HG02870 (cell line): ENCODE measurements at regions not wholly inside any gene's neighbourhood (a gene's known extent, or its start where the extent isn't known, plus 50 kb on each side); places are given as distances from the start of the nearest gene placed in this dataset.

Experiments used
- ATAC-seq: cut with Tn5 transposase; IDR thresholded peaks from one replicate; pipeline ENCODE4 v1.9.1; 2021; ENCODE audit warnings: mild to moderate bottlenecking, moderate library complexity; ENCODE audit not compliant: unreplicated experiment

DNA sequence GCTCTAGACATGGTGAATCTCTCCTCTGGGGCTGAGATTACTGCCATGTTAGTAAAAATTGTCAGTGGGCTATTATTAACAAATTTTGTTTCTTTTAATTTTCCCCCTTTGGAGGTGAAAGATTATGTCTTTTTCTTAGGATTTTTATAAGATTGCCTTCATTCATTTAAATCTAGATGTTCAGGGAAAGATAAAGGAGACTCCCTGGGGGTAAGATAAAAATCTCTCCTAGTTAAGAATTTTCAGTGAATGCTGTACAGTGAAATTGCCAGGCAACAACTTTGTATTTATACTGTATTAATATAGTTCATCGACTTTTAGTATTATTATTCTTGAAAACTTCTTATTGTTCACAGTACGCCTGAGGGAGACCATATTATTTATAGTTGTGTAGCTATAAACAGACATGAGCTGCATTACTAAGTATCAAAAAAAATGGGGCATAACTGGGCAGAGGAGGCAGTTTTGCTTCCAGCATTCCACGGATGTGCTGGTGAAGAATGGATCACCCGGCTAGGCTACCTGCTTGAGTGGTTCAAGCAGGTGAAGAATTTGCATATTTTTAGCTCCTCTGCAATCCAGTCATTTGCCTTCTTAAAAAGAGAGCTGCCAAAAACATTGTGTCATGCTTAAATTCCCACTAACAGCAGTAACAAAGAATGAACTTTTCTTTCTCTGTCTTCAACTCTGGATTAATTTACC is 552.1 kb downstream of the DNAJB9 start:
- ATAC-seq = no peak

DNA sequence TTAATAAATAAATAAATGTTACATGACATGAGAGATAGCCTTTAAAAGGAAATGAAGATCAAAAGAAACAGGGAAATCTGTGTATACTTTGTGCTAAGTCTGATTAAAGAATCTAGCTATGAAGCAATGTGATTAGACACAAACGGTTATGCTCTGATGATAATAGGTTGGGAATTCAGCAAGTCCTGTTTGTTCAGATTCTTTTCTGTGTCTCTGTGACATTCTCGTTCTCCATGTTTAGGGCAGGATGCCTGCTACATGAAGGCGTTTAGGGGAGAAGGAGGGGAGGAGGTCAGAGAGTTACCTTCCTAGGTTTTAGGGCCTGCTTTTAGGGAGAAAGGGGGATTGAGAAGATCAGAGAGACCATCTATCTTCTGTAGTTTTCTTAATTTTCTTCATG is 555.3 kb downstream of the DNAJB9 start:
- no peak for ATAC-seq

DNA sequence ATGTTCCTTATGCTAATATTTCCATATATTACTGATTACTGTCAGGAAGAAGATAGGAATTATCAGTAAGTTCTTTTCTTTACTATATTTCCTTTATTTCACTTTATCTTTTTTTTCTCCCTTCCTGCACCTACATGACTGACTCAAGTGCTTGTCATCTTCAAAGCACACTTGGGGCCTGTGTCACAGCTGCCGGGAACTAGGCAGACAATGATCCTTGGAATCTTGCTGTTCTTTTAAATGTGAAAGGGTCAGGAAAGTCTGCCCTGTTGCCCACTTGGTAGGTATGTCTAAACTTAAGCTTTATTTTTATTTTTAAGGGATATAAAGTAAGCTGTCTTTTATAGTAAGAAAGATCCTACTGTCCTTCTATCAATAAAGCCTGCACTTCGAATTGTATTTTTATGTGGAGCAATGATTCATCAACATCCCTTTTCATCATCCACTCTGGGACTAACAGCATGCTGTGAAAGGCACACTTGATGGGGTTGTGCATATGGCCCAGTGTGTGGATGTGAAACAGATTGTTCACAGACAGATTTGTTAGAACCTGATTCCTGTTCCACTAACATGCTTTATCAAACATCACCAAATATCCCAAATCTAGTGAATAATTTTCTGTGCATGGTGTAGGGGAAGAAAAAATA is 556.9 kb downstream of the DNAJB9 start:
- ATAC-seq = no peak

DNA sequence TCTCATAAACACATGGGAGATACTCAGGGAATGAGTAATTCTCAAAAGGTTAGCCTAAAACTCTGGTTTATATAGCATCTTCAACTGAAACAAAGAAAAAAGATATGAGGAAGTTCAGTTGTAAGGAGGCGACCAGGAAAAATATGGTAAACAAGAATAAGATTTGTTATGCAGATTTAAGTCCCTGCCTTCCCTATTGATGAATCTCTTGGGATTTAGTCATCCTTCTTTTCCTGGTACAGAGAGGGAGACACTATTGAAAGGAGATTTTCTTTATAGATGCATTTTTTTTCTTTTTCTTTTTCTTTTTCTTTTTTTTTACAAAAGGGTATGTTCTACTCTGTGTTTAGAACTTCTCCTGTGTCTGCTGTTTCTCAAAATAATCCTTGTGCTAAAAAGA is 557.5 kb downstream of the DNAJB9 start:
- ATAC-seq = no peak

DNA sequence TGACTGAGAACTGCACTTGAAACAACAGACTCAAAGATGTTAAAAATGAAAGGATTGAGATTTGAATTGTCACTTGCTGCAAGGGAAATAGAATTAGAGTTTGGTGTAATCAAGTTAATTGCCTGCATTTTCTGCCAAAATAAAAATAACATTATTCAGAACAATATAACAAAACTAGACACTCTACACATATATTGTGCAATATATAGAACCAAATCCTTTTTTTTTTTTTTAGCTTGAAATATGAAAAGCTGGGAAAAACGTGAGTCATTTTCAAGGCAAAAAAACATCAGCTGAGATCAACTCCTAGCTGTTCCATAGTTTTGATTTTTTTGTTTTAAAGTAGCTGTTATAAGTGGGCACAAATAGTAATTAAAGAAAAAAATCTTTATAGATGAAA is 561.5 kb downstream of the DNAJB9 start:
- ATAC-seq = no peak

DNA sequence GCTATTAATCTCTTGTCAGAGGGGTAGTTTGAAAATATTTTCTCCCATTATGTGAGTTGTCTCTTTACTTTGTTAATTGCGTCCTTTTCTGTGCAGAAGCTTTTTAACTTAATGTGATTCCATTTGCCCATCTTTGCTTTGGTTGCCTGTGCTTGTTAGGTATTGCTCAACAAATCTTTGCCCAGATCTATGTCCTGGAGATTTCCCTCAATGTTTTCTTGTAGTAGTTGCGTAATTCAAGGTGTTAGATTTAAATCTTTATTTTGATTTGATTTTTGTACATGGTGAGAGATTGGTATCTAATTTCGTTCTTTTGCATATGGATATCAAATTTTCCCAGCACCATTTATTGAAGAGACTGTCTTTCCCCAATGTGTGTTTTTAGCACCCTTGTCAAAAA is 567.2 kb downstream of the DNAJB9 start:
- no peak for ATAC-seq

DNA sequence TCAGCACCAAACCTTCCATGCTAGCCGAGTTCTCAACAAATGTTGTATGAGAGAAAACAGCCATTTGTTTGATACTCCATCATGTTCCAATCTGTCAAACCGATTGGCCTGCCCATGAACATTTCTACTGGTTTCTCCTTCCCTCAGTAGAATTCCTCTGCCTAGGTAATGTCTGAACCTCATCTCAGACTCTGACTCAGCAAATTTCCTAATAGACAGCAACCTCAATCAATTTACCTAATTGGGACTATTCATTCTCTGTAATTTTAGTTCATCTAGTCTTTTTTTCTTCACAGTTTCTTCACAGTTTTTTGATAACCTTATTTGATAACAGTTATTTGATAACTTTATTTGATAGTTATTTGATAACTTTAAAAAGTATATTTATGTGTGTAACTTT is 585.1 kb downstream of the DNAJB9 start:
- ATAC-seq = no peak

DNA sequence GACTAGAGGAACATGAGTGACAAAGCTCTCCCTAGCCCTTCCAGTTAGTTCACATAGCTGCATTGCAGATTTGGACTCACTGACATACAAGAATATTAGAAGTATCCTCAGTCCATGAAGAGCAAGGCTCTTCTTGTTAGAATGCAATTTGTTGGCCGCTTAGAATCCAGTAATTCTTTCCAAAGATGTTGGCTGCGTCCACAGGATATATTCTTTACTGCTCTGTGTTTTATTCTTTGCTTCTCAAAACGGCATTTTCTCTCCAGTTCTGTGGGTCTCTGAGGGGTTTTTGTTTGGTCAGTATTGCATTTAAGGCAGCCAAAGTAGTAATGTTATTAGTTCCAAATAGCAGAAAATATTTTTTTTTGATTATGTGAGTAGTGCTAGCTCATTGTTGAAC is 588.6 kb downstream of the DNAJB9 start:
- no peak for ATAC-seq

DNA sequence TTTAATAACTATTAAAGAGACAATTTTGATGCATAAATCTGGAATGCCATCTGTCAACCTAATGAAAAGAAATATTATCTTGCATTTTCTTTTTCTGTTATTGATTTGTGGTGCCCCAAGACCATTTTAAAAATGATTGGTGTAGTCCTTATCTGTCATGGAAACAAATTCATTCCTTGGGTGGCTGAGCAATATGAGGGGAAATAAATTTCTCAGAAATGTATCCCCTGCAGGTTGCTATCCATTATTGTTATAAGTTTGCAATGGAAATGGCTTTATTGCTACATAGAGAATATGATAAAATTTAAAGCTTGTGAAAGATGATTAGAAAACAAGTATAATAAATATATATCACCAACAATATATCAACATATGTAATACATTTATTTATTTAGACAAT is 607.0 kb downstream of the DNAJB9 start:
- no peak for ATAC-seq

DNA sequence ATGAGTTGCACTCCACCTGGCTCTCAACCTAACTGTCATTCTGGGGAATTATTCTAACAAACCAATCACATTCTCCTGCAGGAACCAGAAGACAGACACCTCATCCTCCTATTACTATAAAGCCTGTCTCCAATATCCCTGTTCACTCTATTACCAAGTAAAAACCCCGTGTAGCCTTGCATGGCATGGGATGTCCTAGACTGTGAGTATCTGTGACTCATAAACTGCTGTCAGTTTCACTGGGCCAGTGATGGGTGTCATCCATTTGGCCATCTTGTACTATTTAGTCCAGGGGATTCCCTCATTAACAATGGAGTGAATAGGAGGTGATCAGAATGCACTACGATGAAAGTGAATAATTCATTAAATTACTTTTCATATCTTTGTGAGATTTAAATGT is 608.7 kb downstream of the DNAJB9 start:
- ATAC-seq = no peak

DNA sequence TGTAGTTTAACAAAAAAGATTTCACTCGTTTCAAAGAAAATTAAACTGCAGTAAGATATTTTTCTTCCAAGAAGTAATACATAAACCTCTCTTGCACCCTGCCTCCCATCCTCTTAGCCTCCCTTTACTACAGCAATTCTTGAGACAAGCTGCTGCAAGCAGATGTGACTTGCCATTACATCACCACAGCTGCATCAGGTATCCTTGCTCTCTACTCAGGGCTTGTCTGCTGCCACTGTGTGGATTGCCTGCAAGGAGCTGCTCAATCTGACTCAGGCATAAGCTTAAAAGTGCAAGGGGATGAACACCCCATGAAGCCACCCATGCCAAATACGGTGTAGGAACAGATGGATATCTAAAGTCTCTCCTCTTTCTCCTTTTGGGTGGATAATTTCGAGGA is 609.9 kb downstream of the DNAJB9 start:
- no peak for ATAC-seq

DNA sequence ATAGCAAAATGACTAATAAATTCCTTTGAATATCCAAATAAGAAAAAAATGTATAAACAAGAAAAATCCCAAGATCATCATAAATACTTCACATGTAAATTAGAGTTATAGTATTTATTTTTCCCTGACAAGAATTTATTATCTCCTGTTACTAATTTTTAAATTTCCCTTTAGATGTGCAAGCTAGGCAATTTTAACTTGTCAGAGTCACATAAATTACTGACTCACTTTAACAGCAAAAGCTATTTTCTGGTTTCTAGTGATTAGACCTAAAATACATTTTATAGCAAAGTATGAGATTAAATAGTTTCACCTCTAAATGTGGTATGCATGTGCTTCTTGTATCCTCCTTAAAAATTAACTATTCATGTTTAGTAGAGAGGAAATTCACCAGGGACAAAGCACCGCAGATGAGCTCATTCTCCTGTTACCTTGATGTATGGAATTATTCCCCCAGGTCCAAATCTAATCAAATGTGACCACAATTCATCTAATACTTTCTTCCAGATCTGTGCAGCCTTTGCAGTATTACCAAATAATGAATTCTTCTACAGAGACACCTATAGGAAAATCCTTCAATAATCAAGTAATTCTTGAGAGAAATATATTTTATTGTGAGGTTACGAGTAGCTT is 621.2 kb downstream of the DNAJB9 start:
- ATAC-seq = no peak

DNA sequence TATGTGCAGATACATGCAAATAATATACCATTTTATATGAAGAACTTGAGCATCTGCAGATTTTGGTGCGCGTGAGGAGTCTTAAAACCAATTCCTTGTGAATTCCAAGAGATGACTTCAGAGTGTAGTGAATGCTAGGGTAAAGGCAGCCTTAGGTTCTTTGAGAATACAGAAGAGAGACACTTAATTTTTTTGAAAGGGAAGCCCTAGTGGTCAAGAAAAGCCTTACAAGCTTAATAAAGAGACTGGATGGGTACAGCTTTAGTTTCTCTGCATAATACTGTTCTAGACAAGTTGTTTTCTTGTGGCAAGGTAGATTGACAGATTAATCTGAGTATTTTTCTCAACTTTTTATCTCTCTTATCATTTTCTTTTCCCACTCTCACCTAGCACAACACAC is 636.5 kb downstream of the DNAJB9 start:
- no peak for ATAC-seq

DNA sequence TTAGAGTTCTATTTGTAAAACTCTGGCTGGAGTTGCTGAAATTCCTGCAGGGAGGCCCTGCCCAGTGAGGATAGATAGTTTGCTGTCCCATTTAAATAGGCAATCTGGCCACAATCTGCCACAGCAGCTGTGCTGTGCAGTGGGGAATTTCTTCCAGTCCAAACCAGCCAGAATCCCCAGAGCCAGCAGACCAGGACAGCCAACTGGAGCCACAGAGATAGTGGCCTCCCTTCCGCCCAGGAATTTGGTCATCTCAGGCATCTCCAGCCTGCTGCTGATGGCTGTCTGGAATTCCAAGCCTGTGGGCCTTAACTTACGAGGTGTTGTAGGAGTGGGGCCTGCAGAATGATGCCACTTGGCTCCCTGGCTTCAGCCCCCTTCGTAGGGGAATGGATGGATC is 643.4 kb downstream of the DNAJB9 start:
- no peak for ATAC-seq

DNA sequence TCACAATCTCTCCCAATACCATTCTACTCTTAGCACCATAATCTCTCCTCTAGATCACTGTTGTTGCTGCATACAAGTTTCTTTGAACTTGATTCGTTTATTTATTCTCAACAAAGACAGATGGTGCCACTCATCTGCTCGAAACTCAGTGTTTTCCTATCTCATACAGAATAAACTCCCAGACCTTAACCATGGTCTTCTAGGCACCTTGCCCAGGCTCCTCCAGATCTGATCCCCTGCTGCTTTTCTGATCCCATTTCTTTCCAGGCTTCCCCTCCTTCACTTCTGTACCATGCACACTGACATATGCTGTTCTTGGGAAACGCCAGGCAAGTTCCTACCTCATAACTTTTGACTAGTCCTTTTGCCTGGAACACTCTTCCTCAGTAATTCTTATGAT is 645.7 kb downstream of the DNAJB9 start:
- ATAC-seq = no peak

DNA sequence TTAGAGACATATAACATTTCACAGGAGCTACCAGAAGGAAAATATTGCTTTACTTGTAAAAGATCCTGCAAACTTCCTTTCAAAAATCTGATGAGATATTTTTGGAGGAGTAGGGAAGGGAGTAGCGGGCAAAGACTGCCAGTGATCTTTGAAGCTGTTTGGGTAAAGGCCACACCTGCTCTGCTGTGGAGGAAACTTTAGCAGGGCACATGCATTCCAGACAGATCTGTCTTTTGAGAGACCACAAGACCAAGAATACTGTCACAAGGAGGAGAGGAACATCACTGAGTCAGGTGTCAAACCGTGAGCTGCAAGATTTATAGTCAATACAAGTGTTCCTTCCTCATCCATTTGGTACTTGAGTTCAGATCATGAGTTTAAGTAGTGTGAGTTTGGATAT is 654.4 kb downstream of the DNAJB9 start:
- no peak for ATAC-seq

DNA sequence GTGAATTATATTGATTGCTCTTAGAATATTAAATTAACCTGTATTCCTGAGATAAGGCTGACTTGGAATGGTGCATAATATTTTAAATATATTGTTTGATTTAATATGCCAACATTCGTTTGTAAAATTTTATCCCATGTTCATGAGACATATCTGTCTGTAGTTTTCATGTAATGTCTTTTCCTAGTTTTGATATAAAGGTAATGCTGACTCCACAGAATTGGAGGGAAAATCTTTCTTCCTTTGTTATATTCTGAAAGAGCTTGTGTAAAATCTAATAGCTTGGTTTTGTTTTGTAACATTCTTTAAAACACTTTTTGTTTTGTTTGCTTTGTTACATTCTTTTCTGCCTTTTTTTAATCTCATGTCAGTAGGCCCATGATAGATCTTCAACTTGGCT is 657.0 kb downstream of the DNAJB9 start:
- ATAC-seq = no peak

DNA sequence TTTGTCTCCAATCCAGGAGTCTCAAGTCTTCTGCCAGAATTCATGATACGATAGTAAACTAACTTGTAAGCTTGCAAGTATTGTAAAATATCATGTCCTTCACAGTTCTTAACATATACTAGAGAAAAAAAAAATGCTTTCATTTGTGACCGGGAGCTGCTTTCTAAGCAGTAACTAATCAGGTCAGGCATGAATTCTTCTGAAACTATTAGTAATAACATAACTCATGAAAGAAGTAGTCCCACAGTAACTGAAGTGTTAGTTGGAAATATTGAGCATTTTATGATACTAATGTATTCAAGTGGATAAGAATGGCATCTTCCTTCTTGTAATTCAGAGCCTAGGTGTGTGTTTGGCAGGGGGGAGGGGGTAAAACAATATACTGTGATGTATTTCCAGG is 665.6 kb downstream of the DNAJB9 start:
- ATAC-seq = no peak

DNA sequence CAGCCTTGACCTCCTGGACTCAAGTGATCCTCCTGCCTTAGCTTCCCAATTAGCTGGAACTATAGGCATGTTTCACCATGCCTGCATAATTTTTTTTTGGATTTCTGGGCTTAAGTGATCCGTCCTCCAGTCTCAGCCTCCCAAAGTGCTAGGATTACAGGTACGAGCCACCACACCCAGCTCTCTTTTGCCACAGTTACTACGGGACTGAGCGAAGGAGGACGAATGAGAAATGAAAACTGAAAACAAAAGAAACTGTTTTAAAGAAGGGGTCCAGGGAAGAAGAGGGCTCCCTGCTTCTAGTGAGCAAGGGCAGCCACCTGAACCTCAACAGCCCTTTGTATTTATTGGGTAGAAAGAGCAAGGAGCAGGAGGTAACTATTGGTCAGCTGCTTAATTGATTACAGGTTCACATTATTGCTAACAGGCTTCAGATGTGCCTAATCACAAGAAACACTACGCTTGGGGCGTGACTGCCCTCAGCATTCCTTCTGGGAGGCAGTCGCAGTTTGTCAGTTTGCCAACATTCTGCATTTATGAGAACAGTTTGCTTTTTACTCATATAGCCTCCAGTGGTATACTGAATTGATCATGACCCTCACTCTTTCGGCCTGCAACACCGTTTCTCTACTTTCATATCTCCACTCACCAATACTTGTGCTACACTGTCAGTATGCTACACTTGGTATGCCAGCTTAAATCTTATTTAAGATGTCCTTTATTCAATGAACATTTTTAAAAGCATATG is 676.8 kb downstream of the DNAJB9 start:
- ATAC-seq = no peak

DNA sequence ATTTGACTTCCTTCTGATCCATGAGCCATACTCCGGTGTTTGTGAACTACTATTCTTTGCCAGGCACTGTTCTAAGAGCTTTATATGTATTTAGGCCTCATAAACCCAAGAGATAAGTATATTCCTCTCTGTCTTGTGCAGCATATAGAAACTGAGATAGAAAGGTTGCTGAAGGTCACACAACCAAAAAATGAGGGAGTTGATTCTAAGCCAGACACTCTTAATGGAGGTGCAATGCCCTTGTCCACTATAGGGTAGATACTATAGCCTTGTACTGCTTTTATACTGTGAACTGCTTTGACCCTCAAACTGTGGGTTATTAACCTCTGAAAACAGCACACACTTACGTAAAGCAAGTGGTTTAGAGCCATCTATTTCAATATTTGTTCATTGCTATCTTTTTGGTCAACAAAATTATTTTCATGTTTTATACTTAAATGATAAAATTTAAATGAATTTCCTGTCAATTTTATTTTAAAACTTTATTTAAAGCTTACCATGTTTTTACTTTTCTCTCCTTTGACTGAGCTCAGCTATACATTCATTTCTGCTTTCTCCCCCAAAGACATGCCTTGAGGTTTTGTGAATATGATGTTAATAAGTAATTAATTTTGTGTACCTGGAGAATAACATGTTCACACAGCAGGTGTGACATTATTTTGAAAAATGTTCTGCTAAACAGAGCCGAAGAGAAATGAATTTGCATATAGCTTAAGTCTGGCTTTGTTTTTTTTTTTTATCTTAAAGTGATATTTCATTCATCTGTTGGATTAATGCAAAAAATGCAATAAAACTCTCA is 687.3 kb downstream of the DNAJB9 start:
- ATAC-seq = no peak

DNA sequence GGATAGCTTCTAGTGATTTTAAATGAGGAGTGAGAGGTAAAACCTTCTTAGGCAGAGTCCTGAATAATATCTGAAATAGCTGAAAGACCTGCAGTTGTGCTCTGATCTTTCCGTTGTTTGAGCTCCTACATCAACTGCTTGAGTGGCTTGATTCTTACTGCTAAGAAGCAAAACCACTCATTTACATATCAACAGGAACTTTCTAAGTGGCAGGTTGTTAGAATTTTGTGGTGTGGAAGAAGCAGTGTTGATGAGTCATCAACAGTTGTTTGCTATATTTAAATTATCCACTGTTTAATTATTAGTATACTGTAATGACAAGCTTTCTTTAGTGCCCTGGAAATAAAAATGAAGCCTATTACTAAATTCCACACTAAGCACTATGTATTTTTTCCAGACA is 689.5 kb downstream of the DNAJB9 start:
- ATAC-seq = no peak
